ENCODE measurements at regions not wholly inside any gene's neighbourhood (a gene's known extent, or its start where the extent isn't known, plus 50 kb on each side); places are given as distances from the start of the nearest gene placed in this dataset.

DNA sequence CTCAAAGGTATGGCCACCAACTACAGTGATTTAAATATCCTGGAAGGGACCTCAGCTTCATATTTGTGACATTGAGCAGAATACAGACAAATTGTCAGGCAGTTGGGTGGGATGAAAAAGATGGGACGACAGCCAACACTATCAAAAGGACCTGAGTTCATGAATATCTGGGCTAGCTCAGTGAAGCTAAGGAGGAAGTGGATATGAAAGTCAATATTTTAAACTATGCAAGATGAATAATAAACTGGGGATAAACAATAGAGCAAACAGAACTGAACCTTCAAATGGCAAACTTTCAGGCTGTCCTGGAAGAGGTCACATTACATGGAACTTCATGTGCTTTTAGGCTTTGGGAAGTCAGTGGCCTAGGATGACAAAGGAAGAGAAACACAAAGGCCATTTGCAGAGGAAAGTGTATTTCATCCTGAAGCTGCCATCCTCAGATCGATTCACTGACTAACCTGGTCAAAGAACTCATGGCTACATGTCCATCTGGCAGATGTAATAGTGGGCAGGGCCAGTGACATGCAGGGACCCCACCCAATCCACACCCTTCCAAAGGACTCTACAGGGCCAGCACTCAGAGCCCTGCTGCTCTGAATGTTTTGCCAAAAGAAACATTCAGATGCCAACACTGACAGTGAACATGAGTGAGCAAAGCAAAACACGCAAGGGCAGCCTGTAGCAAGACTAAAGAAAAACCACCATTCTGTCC lies 175.7 kb downstream of the ETAA1 start:
- Histone ChIP-seq H3K4me2 (ENCODE audit: insufficient read depth, low read length, poor library complexity, severe bottlenecking) (no peak overlapping the region), H3K9ac (ENCODE audit: low read depth, low read length, poor library complexity) (no peak overlapping the region), H3K79me1 (ENCODE audit: low read depth, low read length) (no peaks in the 10 kb centered on the region), H2BK120ac (ENCODE audit: low read depth, low read length) (no peak overlapping the region), H3K4me1 (ENCODE audit: control insufficient read depth in 2 of 2, insufficient read depth in 1 of 2, low read depth in 1 of 2, low read length in 2 of 2) (no peaks in the 10 kb centered on the region), H4K91ac (ENCODE audit: low read depth, low read length, poor library complexity) (no peak overlapping the region), H2BK5ac (ENCODE audit: low read length) (no peak overlapping the region), H3K9me3 (replicated peaks in 1 of 2; ENCODE audit: control insufficient read depth in 2 of 2, insufficient read depth in 1 of 2, low read depth in 1 of 2, low read length in 2 of 2) (no peaks in the 10 kb centered on the region), H2AK5ac (ENCODE audit: low read depth, low read length) (no peak overlapping the region), H3K14ac (ENCODE audit: low read length) (no peak overlapping the region), H3K23ac (ENCODE audit: low read depth, low read length, poor library complexity) (no peak overlapping the region), H2BK12ac (ENCODE audit: low read length) (no peak overlapping the region), H3K27me3 (ENCODE audit: control insufficient read depth in 3 of 3, insufficient read depth in 3 of 3, low read depth in 1 of 3, low read length in 3 of 3) (no peaks in the 10 kb centered on the region), H3K4me3 (ENCODE audit: low read length in 2 of 2) (no peak overlapping the region), H4K8ac (ENCODE audit: low read depth, low read length) (no peak overlapping the region), H3K4ac (ENCODE audit: low read length) (no peak overlapping the region), H3K36me3 (replicated peaks in 1 of 2; ENCODE audit: control insufficient read depth in 2 of 2, insufficient read depth in 2 of 2, low read length in 2 of 2) (no peaks in the 10 kb centered on the region), H3K18ac (ENCODE audit: low read length) (no peak overlapping the region), H2AFZ (ENCODE audit: low read length) (no peak overlapping the region), H3K27ac (replicated peaks; ENCODE audit: low read length) (no peak overlapping the region), H2BK15ac (ENCODE audit: low read length) (no peak overlapping the region)
- DNase-seq (ENCODE audit: low spot score) = no peak
- no CpG with 5 or more reads among the region's 3 CpGs for WGBS, 2 donors (ENCODE audit: extremely low coverage in 2 of 2, insufficient read length in 2 of 2, insufficient replicate concordance in 1 of 2)

DNA sequence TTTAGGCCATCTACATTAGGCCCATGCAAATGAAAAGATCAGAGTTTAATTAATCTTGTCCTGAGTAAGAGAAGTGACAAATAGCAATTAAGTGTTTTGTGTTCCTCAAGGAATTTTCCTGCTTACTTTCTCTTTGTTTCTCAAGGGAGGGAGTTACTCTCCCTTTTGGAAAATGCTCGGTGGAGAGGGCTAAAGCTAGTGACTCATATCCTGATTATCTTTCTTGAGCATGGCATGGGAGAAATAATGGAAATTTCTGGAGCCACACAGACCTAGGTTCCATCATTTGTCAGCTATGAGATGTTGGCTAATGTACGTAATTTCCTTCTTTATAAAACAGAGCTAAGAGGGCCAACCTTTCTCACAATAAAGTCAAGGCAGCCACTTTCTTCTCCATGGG lies 177.1 kb downstream of the ETAA1 start:
- no peak for DNase-seq (ENCODE audit: low spot score)
- Histone ChIP-seq H3K9ac (ENCODE audit: low read depth, low read length, poor library complexity) (no peak overlapping the region), H2BK120ac (ENCODE audit: low read depth, low read length) (no peak overlapping the region), H4K8ac (ENCODE audit: low read depth, low read length) (no peak overlapping the region), H3K18ac (ENCODE audit: low read length) (no peak overlapping the region), H3K9me3 (replicated peaks in 1 of 2; ENCODE audit: control insufficient read depth in 2 of 2, insufficient read depth in 1 of 2, low read depth in 1 of 2, low read length in 2 of 2) (no peaks in the 10 kb centered on the region), H3K14ac (ENCODE audit: low read length) (no peak overlapping the region), H2BK15ac (ENCODE audit: low read length) (no peak overlapping the region), H3K4ac (ENCODE audit: low read length) (no peak overlapping the region), H2BK5ac (ENCODE audit: low read length) (no peak overlapping the region), H3K27me3 (ENCODE audit: control insufficient read depth in 3 of 3, insufficient read depth in 3 of 3, low read depth in 1 of 3, low read length in 3 of 3) (no peaks in the 10 kb centered on the region), H3K79me1 (ENCODE audit: low read depth, low read length) (no peaks in the 10 kb centered on the region), H4K91ac (ENCODE audit: low read depth, low read length, poor library complexity) (no peak overlapping the region), H2AFZ (ENCODE audit: low read length) (no peak overlapping the region), H3K36me3 (replicated peaks in 1 of 2; ENCODE audit: control insufficient read depth in 2 of 2, insufficient read depth in 2 of 2, low read length in 2 of 2) (no peaks in the 10 kb centered on the region), H2BK12ac (ENCODE audit: low read length) (no peak overlapping the region), H3K4me1 (ENCODE audit: control insufficient read depth in 2 of 2, insufficient read depth in 1 of 2, low read depth in 1 of 2, low read length in 2 of 2) (no peaks in the 10 kb centered on the region), H3K23ac (ENCODE audit: low read depth, low read length, poor library complexity) (no peak overlapping the region), H2AK5ac (ENCODE audit: low read depth, low read length) (no peak overlapping the region), H3K4me3 (ENCODE audit: low read length in 2 of 2) (no peak overlapping the region), H3K4me2 (ENCODE audit: insufficient read depth, low read length, poor library complexity, severe bottlenecking) (no peak overlapping the region), H3K27ac (replicated peaks; ENCODE audit: low read length) (no peak overlapping the region)
- no CpG with 5 or more reads among the region's 2 CpGs for WGBS, 2 donors (ENCODE audit: extremely low coverage in 2 of 2, insufficient read length in 2 of 2, insufficient replicate concordance in 1 of 2)

DNA sequence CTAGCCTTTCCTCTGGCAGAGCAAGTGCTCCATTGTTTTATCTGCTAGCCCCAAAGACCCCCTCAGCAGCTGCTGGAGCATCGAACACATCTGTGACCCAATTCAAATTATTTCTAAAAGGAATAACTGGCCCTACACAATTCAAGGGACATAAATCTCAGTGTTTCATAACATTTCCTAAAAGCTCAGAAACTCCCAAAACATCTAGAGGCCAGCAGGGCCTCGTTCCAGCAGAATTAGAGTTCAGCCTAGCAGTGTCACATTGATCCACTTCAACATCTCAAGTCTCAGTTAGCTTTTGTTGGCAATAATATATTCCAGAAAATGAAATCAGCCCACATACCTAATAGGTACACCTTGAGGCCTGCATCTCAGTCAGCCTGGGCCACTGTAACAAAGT lies 179.1 kb downstream of the ETAA1 start:
- Histone ChIP-seq H2AK5ac (ENCODE audit: low read depth, low read length) (no peak overlapping the region), H2BK12ac (ENCODE audit: low read length) (no peak overlapping the region), H2BK120ac (ENCODE audit: low read depth, low read length) (no peak overlapping the region), H2AFZ (ENCODE audit: low read length) (no peak overlapping the region), H3K18ac (ENCODE audit: low read length) (no peak overlapping the region), H3K27ac (replicated peaks; ENCODE audit: low read length) (no peak overlapping the region), H4K91ac (ENCODE audit: low read depth, low read length, poor library complexity) (no peak overlapping the region), H3K36me3 (replicated peaks in 1 of 2; ENCODE audit: control insufficient read depth in 2 of 2, insufficient read depth in 2 of 2, low read length in 2 of 2) (no peaks in the 10 kb centered on the region), H3K4me3 (ENCODE audit: low read length in 2 of 2) (no peak overlapping the region), H3K4me2 (ENCODE audit: insufficient read depth, low read length, poor library complexity, severe bottlenecking) (no peak overlapping the region), H3K9ac (ENCODE audit: low read depth, low read length, poor library complexity) (no peak overlapping the region), H3K4ac (ENCODE audit: low read length) (no peak overlapping the region), H3K14ac (ENCODE audit: low read length) (no peak overlapping the region), H4K8ac (ENCODE audit: low read depth, low read length) (no peak overlapping the region), H3K23ac (ENCODE audit: low read depth, low read length, poor library complexity) (no peak overlapping the region), H3K9me3 (replicated peaks in 1 of 2; ENCODE audit: control insufficient read depth in 2 of 2, insufficient read depth in 1 of 2, low read depth in 1 of 2, low read length in 2 of 2) (no peaks in the 10 kb centered on the region), H3K79me1 (ENCODE audit: low read depth, low read length) (no peaks in the 10 kb centered on the region), H2BK5ac (ENCODE audit: low read length) (no peak overlapping the region), H3K27me3 (ENCODE audit: control insufficient read depth in 3 of 3, insufficient read depth in 3 of 3, low read depth in 1 of 3, low read length in 3 of 3) (no peaks in the 10 kb centered on the region), H2BK15ac (ENCODE audit: low read length) (no peak overlapping the region), H3K4me1 (ENCODE audit: control insufficient read depth in 2 of 2, insufficient read depth in 1 of 2, low read depth in 1 of 2, low read length in 2 of 2) (no peaks in the 10 kb centered on the region)
- no CpG with 5 or more reads among the region's 2 CpGs for WGBS, 2 donors (ENCODE audit: extremely low coverage in 2 of 2, insufficient read length in 2 of 2, insufficient replicate concordance in 1 of 2)
- no peak for DNase-seq (ENCODE audit: low spot score)

DNA sequence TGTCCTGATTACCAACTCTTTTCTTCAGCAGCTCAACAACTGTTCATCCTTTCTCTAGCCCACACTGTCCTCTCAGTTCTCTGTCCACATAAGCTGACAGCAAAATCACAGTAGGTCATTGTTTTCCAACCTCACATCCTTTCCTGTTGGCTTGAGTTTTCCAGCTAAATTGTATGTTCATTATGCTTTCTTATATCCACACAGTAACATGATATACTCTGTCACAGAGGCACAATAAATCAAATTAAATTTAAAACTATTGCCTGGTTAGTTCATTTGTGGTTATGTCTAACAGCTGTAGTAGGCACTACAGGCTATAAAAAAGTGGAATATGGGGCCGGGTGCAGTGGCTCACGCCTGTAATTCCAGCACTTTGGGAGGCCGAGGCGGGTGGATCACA lies 179.9 kb downstream of the ETAA1 start:
- Histone ChIP-seq H3K9me3 (replicated peaks in 1 of 2; ENCODE audit: control insufficient read depth in 2 of 2, insufficient read depth in 1 of 2, low read depth in 1 of 2, low read length in 2 of 2) (no peaks in the 10 kb centered on the region), H2BK15ac (ENCODE audit: low read length) (no peak overlapping the region), H3K14ac (ENCODE audit: low read length) (no peak overlapping the region), H2AK5ac (ENCODE audit: low read depth, low read length) (no peak overlapping the region), H3K79me1 (ENCODE audit: low read depth, low read length) (no peaks in the 10 kb centered on the region), H3K27me3 (ENCODE audit: control insufficient read depth in 3 of 3, insufficient read depth in 3 of 3, low read depth in 1 of 3, low read length in 3 of 3) (no peaks in the 10 kb centered on the region), H3K36me3 (replicated peaks in 1 of 2; ENCODE audit: control insufficient read depth in 2 of 2, insufficient read depth in 2 of 2, low read length in 2 of 2) (no peaks in the 10 kb centered on the region), H3K18ac (ENCODE audit: low read length) (no peak overlapping the region), H3K9ac (ENCODE audit: low read depth, low read length, poor library complexity) (no peak overlapping the region), H2BK12ac (ENCODE audit: low read length) (no peak overlapping the region), H2BK120ac (ENCODE audit: low read depth, low read length) (no peak overlapping the region), H3K4me3 (ENCODE audit: low read length in 2 of 2) (no peak overlapping the region), H2BK5ac (ENCODE audit: low read length) (no peak overlapping the region), H4K8ac (ENCODE audit: low read depth, low read length) (no peak overlapping the region), H3K27ac (replicated peaks; ENCODE audit: low read length) (no peak overlapping the region), H3K4ac (ENCODE audit: low read length) (no peak overlapping the region), H3K4me2 (ENCODE audit: insufficient read depth, low read length, poor library complexity, severe bottlenecking) (no peak overlapping the region), H3K4me1 (ENCODE audit: control insufficient read depth in 2 of 2, insufficient read depth in 1 of 2, low read depth in 1 of 2, low read length in 2 of 2) (no peaks in the 10 kb centered on the region), H3K23ac (ENCODE audit: low read depth, low read length, poor library complexity) (no peak overlapping the region), H4K91ac (ENCODE audit: low read depth, low read length, poor library complexity) (no peak overlapping the region), H2AFZ (ENCODE audit: low read length) (no peak overlapping the region)
- no CpG with 5 or more reads among the region's 4 CpGs for WGBS, 2 donors (ENCODE audit: extremely low coverage in 2 of 2, insufficient read length in 2 of 2, insufficient replicate concordance in 1 of 2)
- no peak for DNase-seq (ENCODE audit: low spot score)
